H9 (cell line): ENCODE measurements at regions not wholly inside any gene's neighbourhood (a gene's known extent, or its start where the extent isn't known, plus 50 kb on each side); places are given as distances from the start of the nearest gene placed in this dataset.

Experiments used
- DNase-seq: peaks from one replicate; pipeline ENCODE4 v3.0.0-alpha.2; 2017
- H2AFZ ChIP-seq: one replicate; pipeline ENCODE4 v1.6.1; 2013; ENCODE audit warnings: mild to moderate bottlenecking, low read length, control low read depth, moderate library complexity
- H2AK5ac ChIP-seq: 2 replicates; pipeline ENCODE4 v1.6.1; 2013; ENCODE audit warnings: low read length, control low read depth, mixed read lengths; ENCODE audit not compliant: insufficient read length
- H2BK120ac ChIP-seq: one replicate; pipeline ENCODE4 v1.6.1; 2013; ENCODE audit warnings: low read depth, mild to moderate bottlenecking, low read length, control low read depth, inconsistent platforms; ENCODE audit not compliant: poor library complexity, severe bottlenecking
- H2BK12ac ChIP-seq: 2 replicates; pipeline ENCODE4 v1.6.1; 2013; ENCODE audit warnings: low read length, control low read depth, mixed read lengths, low read depth; ENCODE audit not compliant: insufficient read length
- H2BK15ac ChIP-seq: 2 replicates; pipeline ENCODE4 v1.6.1; 2013; ENCODE audit warnings: low read depth, low read length, control low read depth
- H2BK20ac ChIP-seq: one replicate; pipeline ENCODE4 v1.6.1; 2013; ENCODE audit warnings: low read depth, mild to moderate bottlenecking, low read length, control low read depth, inconsistent platforms; ENCODE audit not compliant: poor library complexity, severe bottlenecking
- H2BK5ac ChIP-seq: 2 replicates; pipeline ENCODE4 v1.6.1; 2013; ENCODE audit warnings: low read length, control low read depth, mixed read lengths; ENCODE audit not compliant: insufficient read length
- H3K14ac ChIP-seq: 2 replicates; pipeline ENCODE4 v1.6.1; 2013; ENCODE audit warnings: low read length, control low read depth; ENCODE audit not compliant: insufficient read depth
- H3K18ac ChIP-seq: 2 replicates; pipeline ENCODE4 v1.6.1; 2013; ENCODE audit warnings: low read depth, mild to moderate bottlenecking, mixed read lengths, low read length, control low read depth; ENCODE audit not compliant: insufficient read length
- H3K23ac ChIP-seq: 2 replicates; pipeline ENCODE4 v1.6.1; 2013; ENCODE audit warnings: low read length, control low read depth, mixed read lengths, low read depth; ENCODE audit not compliant: insufficient read length
- H3K23me2 ChIP-seq: 2 replicates; pipeline ENCODE4 v1.6.1; 2013; ENCODE audit warnings: low read depth, mild to moderate bottlenecking, mixed read lengths, low read length, control low read depth; ENCODE audit not compliant: insufficient read length, poor library complexity, severe bottlenecking
- H3K27ac ChIP-seq: 2 replicates; pipeline ENCODE4 v1.5.1; 2013; ENCODE audit warnings: low read length, control low read depth, mixed read lengths, low read depth; ENCODE audit not compliant: insufficient read length
- H3K27me3 ChIP-seq: 2 replicates; pipeline ENCODE4 v1.6.1; 2013; ENCODE audit warnings: low read length, control low read depth, inconsistent platforms; ENCODE audit not compliant: insufficient read depth
- H3K4ac ChIP-seq: 2 replicates; pipeline ENCODE4 v1.6.1; 2013; ENCODE audit warnings: low read depth, mild to moderate bottlenecking, control low read depth, inconsistent platforms, low read length, moderate library complexity
- H3K4me1 ChIP-seq: 2 replicates; pipeline ENCODE4 v1.6.1; 2013; ENCODE audit warnings: low read length, control low read depth, inconsistent platforms; ENCODE audit not compliant: insufficient read depth
- H3K4me2 ChIP-seq: 2 replicates; pipeline ENCODE4 v1.6.1; 2013; ENCODE audit warnings: low read length, control low read depth, mixed read lengths; ENCODE audit not compliant: insufficient read length, insufficient read depth
- H3K56ac ChIP-seq: 2 replicates; pipeline ENCODE4 v1.6.1; 2013; ENCODE audit warnings: low read depth, mild to moderate bottlenecking, mixed read lengths, low read length, control low read depth; ENCODE audit not compliant: insufficient read length
- H3K79me1 ChIP-seq: 2 replicates; pipeline ENCODE4 v1.6.1; 2013; ENCODE audit warnings: low read depth, mild to moderate bottlenecking, moderate library complexity, low read length, control low read depth, inconsistent platforms; ENCODE audit not compliant: insufficient read depth, poor library complexity, severe bottlenecking
- H3K79me2 ChIP-seq: 2 replicates; pipeline ENCODE4 v1.6.1; 2013; ENCODE audit warnings: low read length, control low read depth, inconsistent platforms; ENCODE audit not compliant: insufficient read depth
- H3K9ac ChIP-seq: 2 replicates; pipeline ENCODE4 v1.6.1; 2013; ENCODE audit warnings: low read length, control low read depth, mixed read lengths; ENCODE audit not compliant: insufficient read length; ENCODE audit errors: extremely low read depth
- H3K9me3 ChIP-seq: one replicate; pipeline ENCODE4 v1.6.1; 2013; ENCODE audit warnings: low read depth, low read length, inconsistent platforms; ENCODE audit not compliant: control insufficient read depth
- H3T11ph ChIP-seq: one replicate; pipeline ENCODE4 v1.6.1; 2013; ENCODE audit warnings: mild to moderate bottlenecking, low read length, control low read depth, inconsistent platforms
- H4K20me1 ChIP-seq: one replicate; pipeline ENCODE4 v1.6.1; 2013; ENCODE audit not compliant: control insufficient read depth, insufficient read length, insufficient read depth
- H4K5ac ChIP-seq: 2 replicates; pipeline ENCODE4 v1.6.1; 2013; ENCODE audit warnings: low read depth, mild to moderate bottlenecking, mixed read lengths, low read length, control low read depth; ENCODE audit not compliant: insufficient read length
- H4K8ac ChIP-seq: replicated peaks from 2 replicates; pipeline ENCODE4 v1.6.1; 2013; ENCODE audit warnings: low read length, control low read depth, mixed read lengths, low read depth; ENCODE audit not compliant: insufficient read length
- H4K91ac ChIP-seq: 2 replicates; pipeline ENCODE4 v1.6.1; 2013; ENCODE audit warnings: low read depth, mild to moderate bottlenecking, moderate library complexity, mixed read lengths, low read length, control low read depth; ENCODE audit not compliant: insufficient read length
- H3K27ac Mint-ChIP-seq, 3 experiments: 2 replicates in 2 of 3; 3 replicates in 1 of 3; pipeline ENCODE4 v1.8.0; 2020 to 2021; ENCODE audit warnings: mixed read lengths in 3 of 3, mild to moderate bottlenecking in 1 of 3, moderate library complexity in 1 of 3
- H3K27me3 Mint-ChIP-seq: 2 replicates; pipeline ENCODE4 v1.8.0; 2021; ENCODE audit warnings: low read depth, mild to moderate bottlenecking, moderate library complexity, mixed read lengths
- H3K36me3 Mint-ChIP-seq, 3 experiments: 2 replicates in 2 of 3; 3 replicates in 1 of 3; pipeline ENCODE4 v1.8.0; 2020 to 2021; ENCODE audit warnings: low read depth in 3 of 3, mixed read lengths in 3 of 3; ENCODE audit not compliant: insufficient read depth in 1 of 3
- H3K4me1 Mint-ChIP-seq, 2 experiments: 2 replicates each; pipeline ENCODE4 v1.8.0; 2020; ENCODE audit warnings: mixed read lengths in 2 of 2
- H3K4me3 Mint-ChIP-seq, 2 experiments: 2 replicates in 1 of 2; 3 replicates in 1 of 2; pipeline ENCODE4 v1.8.0; 2020 to 2021; ENCODE audit warnings: mild to moderate bottlenecking in 2 of 2, mixed read lengths in 2 of 2, moderate library complexity in 1 of 2
- H3K9me3 Mint-ChIP-seq, 2 experiments: 2 replicates in 1 of 2; 3 replicates in 1 of 2; pipeline ENCODE4 v1.8.0; 2020; ENCODE audit warnings: mild to moderate bottlenecking in 2 of 2, mixed read lengths in 2 of 2, moderate library complexity in 1 of 2
- WGBS: extraction: QIAGEN DNeasy Blood & Tissue Kit; methylation state at CpG from one replicate; pipeline ENCODE4 v1.1.7; 2013; ENCODE audit warnings: missing lambda C conversion rate, low lambda C conversion rate, mixed read lengths; ENCODE audit not compliant: insufficient read length; ENCODE audit errors: extremely low coverage; 5-methylcytosine and 5-hydroxymethylcytosine counted together
- TF ChIP-seq, protein P1 (sequence below): fragments of 200-600 bp; sonication (generic); conservative IDR thresholded peaks from 3 replicates; pipeline ENCODE4 v1.8.0; 2021; ENCODE audit warnings: antibody characterized with exemption, mild to moderate bottlenecking

DNA sequence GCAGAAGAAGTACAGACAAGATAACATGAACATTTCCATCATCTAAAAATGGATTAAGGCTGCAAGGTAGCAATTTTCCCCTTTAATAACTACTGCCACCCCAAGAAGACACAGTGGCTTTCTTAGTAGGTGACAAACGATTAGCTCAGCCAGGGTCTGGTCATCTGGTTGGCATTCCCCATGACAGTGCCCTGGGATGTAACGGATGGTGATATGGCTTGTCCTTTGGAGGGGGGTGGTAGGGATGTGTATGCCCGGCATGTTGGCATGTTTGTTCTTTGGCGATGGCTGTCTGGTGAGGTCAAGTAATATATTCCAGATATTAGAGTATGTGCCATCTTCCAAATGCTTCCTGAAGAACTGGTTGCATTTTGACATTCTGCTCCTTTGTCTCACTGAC, 135.6 kb upstream of the ZNF536 start:
- no peaks in the 10 kb centered on the region for H3K79me2 ChIP-seq
- Mint-ChIP-seq H3K27me3 (peaks cover 26% of the 10 kb centered on the region), H3K9me3 (no peaks in the 10 kb centered on the region), H3K4me3 (no peak overlapping the region), H3K27ac (no peak overlapping the region), H3K4me1 (peaks cover 16 to 39% of the 10 kb centered on the region in 2 experiments), H3K36me3 (no peaks in the 10 kb centered on the region)
- no peak overlapping the region for H3K56ac ChIP-seq
- DNase-seq, result no peak
- H2AK5ac ChIP-seq, result no peak overlapping the region
- H3T11ph ChIP-seq, result no peak overlapping the region
- no peak overlapping the region for H3K4me2 ChIP-seq
- no peak overlapping the region for H2BK20ac ChIP-seq
- no peak overlapping the region for H2AFZ ChIP-seq
- no peak overlapping the region for H4K8ac ChIP-seq
- H3K4ac ChIP-seq, result no peak overlapping the region
- H3K23ac ChIP-seq, result no peak overlapping the region
- H3K27me3 ChIP-seq, result no peaks in the 10 kb centered on the region
- no peak overlapping the region for H4K91ac ChIP-seq
- TF ChIP-seq, protein P1, sequence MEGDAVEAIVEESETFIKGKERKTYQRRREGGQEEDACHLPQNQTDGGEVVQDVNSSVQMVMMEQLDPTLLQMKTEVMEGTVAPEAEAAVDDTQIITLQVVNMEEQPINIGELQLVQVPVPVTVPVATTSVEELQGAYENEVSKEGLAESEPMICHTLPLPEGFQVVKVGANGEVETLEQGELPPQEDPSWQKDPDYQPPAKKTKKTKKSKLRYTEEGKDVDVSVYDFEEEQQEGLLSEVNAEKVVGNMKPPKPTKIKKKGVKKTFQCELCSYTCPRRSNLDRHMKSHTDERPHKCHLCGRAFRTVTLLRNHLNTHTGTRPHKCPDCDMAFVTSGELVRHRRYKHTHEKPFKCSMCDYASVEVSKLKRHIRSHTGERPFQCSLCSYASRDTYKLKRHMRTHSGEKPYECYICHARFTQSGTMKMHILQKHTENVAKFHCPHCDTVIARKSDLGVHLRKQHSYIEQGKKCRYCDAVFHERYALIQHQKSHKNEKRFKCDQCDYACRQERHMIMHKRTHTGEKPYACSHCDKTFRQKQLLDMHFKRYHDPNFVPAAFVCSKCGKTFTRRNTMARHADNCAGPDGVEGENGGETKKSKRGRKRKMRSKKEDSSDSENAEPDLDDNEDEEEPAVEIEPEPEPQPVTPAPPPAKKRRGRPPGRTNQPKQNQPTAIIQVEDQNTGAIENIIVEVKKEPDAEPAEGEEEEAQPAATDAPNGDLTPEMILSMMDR, result no peak
- H4K5ac ChIP-seq, result no peak overlapping the region
- no peak overlapping the region for H3K14ac ChIP-seq
- no peak overlapping the region for H3K18ac ChIP-seq
- H3K9ac ChIP-seq, result no peak overlapping the region
- H2BK15ac ChIP-seq, result no peak overlapping the region
- H3K4me1 ChIP-seq, result 0 out of 2 replicates have a peak, but pooled peaks cover 4% of the 10 kb centered on the region
- H2BK5ac ChIP-seq, result no peak overlapping the region
- no peaks in the 10 kb centered on the region for H4K20me1 ChIP-seq
- no peaks in the 10 kb centered on the region for H3K79me1 ChIP-seq
- no peaks in the 10 kb centered on the region for H3K23me2 ChIP-seq
- H2BK12ac ChIP-seq, result no peak overlapping the region
- H3K9me3 ChIP-seq, result no peaks in the 10 kb centered on the region
- no peak overlapping the region for H2BK120ac ChIP-seq
- H3K27ac ChIP-seq, result no peak overlapping the region
- no CpG with 5 or more reads among the region's 4 CpGs for WGBS
